GM23338 (cell line): ENCODE measurements at regions not wholly inside any gene's neighbourhood (a gene's known extent, or its start where the extent isn't known, plus 50 kb on each side); places are given as distances from the start of the nearest gene placed in this dataset.

Experiments used
- ATAC-seq: fragments of 200-7000 bp; cut with Tn5 transposase; 3 replicates; pipeline ENCODE4 v1.9.1; 2020
- DNase-seq: peaks from one replicate; pipeline ENCODE4 v3.0.0-alpha.2; 2015; ENCODE audit warnings: low spot score
- H2AFZ ChIP-seq: fragments of 200-600 bp; sonication (generic); 2 replicates; pipeline ENCODE4 v1.8.0; 2016; ENCODE audit warnings: antibody characterized with exemption, mild to moderate bottlenecking, moderate library complexity
- H3F3A ChIP-seq: fragments of 200-600 bp; sonication (generic); replicated peaks from 2 replicates; pipeline ENCODE4 v1.8.0; 2017; ENCODE audit warnings: antibody characterized with exemption, mixed run types, low read depth
- H3K27ac ChIP-seq: fragments of 200-600 bp; sonication (generic); 2 replicates; pipeline ENCODE4 v1.6.1; 2016; ENCODE audit warnings: low read depth
- H3K27me3 ChIP-seq: fragments of 200-600 bp; sonication (generic); 2 replicates; pipeline ENCODE4 v1.8.0; 2016; ENCODE audit warnings: mild to moderate bottlenecking, mixed run types, moderate library complexity; ENCODE audit not compliant: insufficient read depth
- H3K36me3 ChIP-seq: fragments of 200-600 bp; sonication (generic); 2 replicates; pipeline ENCODE4 v1.8.0; 2016; ENCODE audit warnings: mild to moderate bottlenecking; ENCODE audit not compliant: insufficient read depth
- H3K4me1 ChIP-seq: fragments of 200-600 bp; sonication (generic); 2 replicates; pipeline ENCODE4 v1.8.0; 2016; ENCODE audit warnings: mild to moderate bottlenecking, moderate library complexity; ENCODE audit not compliant: insufficient read depth
- H3K4me2 ChIP-seq: fragments of 200-600 bp; sonication (generic); 2 replicates; pipeline ENCODE4 v1.7.1; 2017; ENCODE audit warnings: mixed run types
- H3K4me3 ChIP-seq: fragments of 200-600 bp; sonication (generic); 2 replicates; pipeline ENCODE4 v1.6.1; 2016; ENCODE audit warnings: mixed run types
- H3K79me2 ChIP-seq: fragments of 200-600 bp; sonication (generic); replicated peaks from 2 replicates; pipeline ENCODE4 v1.8.0; 2017; ENCODE audit warnings: mild to moderate bottlenecking; ENCODE audit not compliant: insufficient read depth
- H3K9me2 ChIP-seq: fragments of 200-600 bp; sonication (generic); 2 replicates; pipeline ENCODE4 v1.8.0; 2017; ENCODE audit not compliant: insufficient read depth
- H4K20me1 ChIP-seq: fragments of 200-600 bp; sonication (generic); replicated peaks from 2 replicates; pipeline ENCODE4 v1.8.0; 2017; ENCODE audit warnings: mild to moderate bottlenecking; ENCODE audit not compliant: insufficient read depth
- H3K27ac Mint-ChIP-seq: 2 replicates; pipeline ENCODE4 v1.8.0; 2020; ENCODE audit warnings: inconsistent platforms, mild to moderate bottlenecking, moderate library complexity, mixed read lengths
- H3K27me3 Mint-ChIP-seq: 3 replicates; pipeline ENCODE4 v1.8.0; 2022; ENCODE audit warnings: low read depth, mild to moderate bottlenecking, moderate library complexity, mixed read lengths, inconsistent platforms; ENCODE audit not compliant: insufficient read depth, poor library complexity
- H3K36me3 Mint-ChIP-seq: 3 replicates; pipeline ENCODE4 v1.8.0; 2021; ENCODE audit warnings: low read depth, mild to moderate bottlenecking, inconsistent platforms, moderate library complexity, mixed read lengths
- H3K4me1 Mint-ChIP-seq: 3 replicates; pipeline ENCODE4 v1.8.0; 2020; ENCODE audit warnings: mild to moderate bottlenecking, inconsistent platforms, mixed read lengths
- H3K4me3 Mint-ChIP-seq: 3 replicates; pipeline ENCODE4 v1.8.0; 2021; ENCODE audit warnings: moderate library complexity, mild to moderate bottlenecking, inconsistent platforms, mixed read lengths
- H3K9me3 Mint-ChIP-seq: 3 replicates; pipeline ENCODE4 v1.8.0; 2020; ENCODE audit warnings: moderate library complexity, mild to moderate bottlenecking, inconsistent platforms, mixed read lengths
- CREB1 ChIP-seq: fragments of 250-450 bp; sonication (Bioruptor Pico); IDR thresholded peaks from 2 replicates; pipeline ENCODE4 v1.5.0; 2020; ENCODE audit warnings: low read depth, mild to moderate bottlenecking, moderate library complexity
- CTCF ChIP-seq, 2 experiments: fragments of 200-600 bp in 1 of 2; sonication (generic) in 1 of 2; conservative IDR thresholded peaks; 2 replicates each; pipeline versions ENCODE4 v1.5.1 to v1.6.1; 2016 to 2017; ENCODE audit warnings: antibody characterized with exemption in 2 of 2, low read depth in 2 of 2, mild to moderate bottlenecking in 2 of 2, moderate library complexity in 1 of 2
- ETS1 ChIP-seq: IDR thresholded peaks from 2 replicates; pipeline ENCODE4 v1.6.1; 2016; ENCODE audit warnings: antibody characterized with exemption
- EZH2 ChIP-seq: fragments of 200-600 bp; sonication (generic); IDR thresholded peaks from one replicate; pipeline ENCODE4 v1.8.0; 2017; ENCODE audit warnings: antibody characterized with exemption, mild to moderate bottlenecking, low read depth; ENCODE audit not compliant: unreplicated experiment
- EZH2phosphoT487 ChIP-seq: fragments of 200-600 bp; sonication (generic); IDR thresholded peaks from one replicate; pipeline ENCODE4 v1.8.1; 2018; ENCODE audit warnings: antibody characterized with exemption; ENCODE audit not compliant: unreplicated experiment
- JUNB ChIP-seq: IDR thresholded peaks from one replicate; pipeline ENCODE4 v1.6.1; 2016; ENCODE audit warnings: antibody characterized with exemption; ENCODE audit not compliant: unreplicated experiment
- NANOG ChIP-seq: IDR thresholded peaks from 2 replicates; pipeline ENCODE4 v1.6.1; 2016; ENCODE audit warnings: antibody characterized with exemption, borderline replicate concordance
- POLR2AphosphoS5 ChIP-seq: IDR thresholded peaks from 2 replicates; pipeline ENCODE4 v1.6.1; 2016; ENCODE audit warnings: antibody characterized with exemption, low read depth
- REST ChIP-seq: IDR thresholded peaks from one replicate; pipeline ENCODE4 v1.6.1; 2018; ENCODE audit warnings: antibody characterized with exemption; ENCODE audit not compliant: unreplicated experiment
- STAT1 ChIP-seq: IDR thresholded peaks from one replicate; pipeline ENCODE4 v1.6.1; 2016; ENCODE audit warnings: antibody characterized with exemption; ENCODE audit not compliant: unreplicated experiment
- ZNF114 ChIP-seq: fragments of 250-450 bp; sonication (Bioruptor Pico); IDR thresholded peaks from 2 replicates; pipeline ENCODE4 v1.5.0; 2020; ENCODE audit warnings: mild to moderate bottlenecking, moderate library complexity
- ZNF331 ChIP-seq: fragments of 250-450 bp; sonication (Bioruptor Pico); IDR thresholded peaks from 2 replicates; pipeline ENCODE4 v1.5.0; 2020; ENCODE audit warnings: low read depth, mild to moderate bottlenecking, moderate library complexity
- ZNF462 ChIP-seq: fragments of 250-450 bp; sonication (Bioruptor Pico); IDR thresholded peaks from 2 replicates; pipeline ENCODE4 v1.5.0; 2020; ENCODE audit warnings: mild to moderate bottlenecking, moderate library complexity

- peak; percentile 45 for DNase-seq
- no peak overlapping the region for H3K27ac ChIP-seq
- no peaks in the 10 kb centered on the region for H3F3A ChIP-seq
- no peak overlapping the region for H2AFZ ChIP-seq
- no peaks in the 10 kb centered on the region for H3K36me3 ChIP-seq
- H3K4me2 ChIP-seq = peak overlapping the region; percentile 3
- no peaks in the 10 kb centered on the region for H4K20me1 ChIP-seq
- no peaks in the 10 kb centered on the region; the same call in 2 of the 3 replicates for H3K36me3 Mint-ChIP-seq
- peaks cover 21% of the 10 kb centered on the region for H3K4me1 ChIP-seq
- H3K4me3 ChIP-seq = no peak overlapping the region
- TF ChIP-seq EZH2 = no peak
- no peak for TF ChIP-seq STAT1
- TF ChIP-seq ZNF462 (CRISPR knock-in tag) = no peak
- TF ChIP-seq REST = no peak
- no peak for TF ChIP-seq ZNF114 (CRISPR knock-in tag)
- TF ChIP-seq JUNB = no peak
- no peak for TF ChIP-seq NANOG
- TF ChIP-seq ETS1 = no peak
- TF ChIP-seq ZNF331 (CRISPR knock-in tag) = no peak
- TF ChIP-seq POLR2AphosphoS5 = no peak
- no peak for TF ChIP-seq EZH2phosphoT487
- TF ChIP-seq CREB1 = no peak
- TF ChIP-seq CTCF (conservative IDR thresholded peaks at IDR 0.05; ENCODE audit: low read depth in 2 of 2) = no peak
- no peaks in the 10 kb centered on the region for H3K9me3 Mint-ChIP-seq
- H3K79me2 ChIP-seq = no peaks in the 10 kb centered on the region
- H3K4me3 Mint-ChIP-seq = no peak overlapping the region
- peaks cover 4% of the 10 kb centered on the region for H3K27me3 Mint-ChIP-seq
- H3K4me1 Mint-ChIP-seq = peaks cover 17% of the 10 kb centered on the region
- no peak overlapping the region for H3K27ac Mint-ChIP-seq
- ATAC-seq = peak; percentile 68
- H3K27me3 ChIP-seq = no peaks in the 10 kb centered on the region
- peaks cover 12% of the 10 kb centered on the region; the same call in 1 of the 2 replicates for H3K9me2 ChIP-seq
Observed at GRCh38 chr10:22839639-22840038, 88.2 kb upstream of the ARMC3 start.
